Fibroblast of pulmonary artery (primary cell): ENCODE measurements at regions not wholly inside any gene's neighbourhood (a gene's known extent, or its start where the extent isn't known, plus 50 kb on each side); places are given as distances from the start of the nearest gene placed in this dataset.

ENCODE experiments used
- DNase-seq: peaks from one replicate; pipeline ENCODE4 v3.0.0-alpha.2; 2010; ENCODE audit warnings: low read depth
- H3K4me3 ChIP-seq: replicated peaks from 2 replicates; pipeline ENCODE4 v1.5.1; 2011; ENCODE audit warnings: low read depth, mild to moderate bottlenecking, control low read depth, low read length, moderate library complexity
- CTCF ChIP-seq: IDR thresholded peaks from 2 replicates; pipeline ENCODE4 v1.5.1; 2011; ENCODE audit warnings: mild to moderate bottlenecking, control low read depth, low read length, inconsistent platforms; ENCODE audit errors: missing control alignments

- H3K4me3 ChIP-seq: no peak overlapping the region
- DNase-seq: no peak
- TF ChIP-seq CTCF: no peak
Observed at GRCh38 chr2:84041506-84041905, 417.6 kb downstream of the SUCLG1 start.

- no peak for TF ChIP-seq CTCF
- H3K4me3 ChIP-seq: no peak overlapping the region
- no peak for DNase-seq
Observed at GRCh38 chr2:84040281-84040680, 418.8 kb downstream of the SUCLG1 start.

GRCh38 chr2:84038866-84039265, 420.2 kb downstream of the SUCLG1 start:
- DNase-seq: no peak

GRCh38 chr2:84033347-84033974, 425.6 kb downstream of the SUCLG1 start:
- TF ChIP-seq CTCF: no peak
- H3K4me3 ChIP-seq: no peak overlapping the region

More at GRCh38 chr2:84038866-84039265, 420.2 kb downstream of the SUCLG1 start:
- no peak for TF ChIP-seq CTCF
- no peak overlapping the region for H3K4me3 ChIP-seq

GRCh38 chr2:84031312-84032050, 427.6 kb downstream of the SUCLG1 start:
- DNase-seq: no peak
- no peak for TF ChIP-seq CTCF
- no peak overlapping the region for H3K4me3 ChIP-seq

More at GRCh38 chr2:84033347-84033974, 425.6 kb downstream of the SUCLG1 start:
- no peak for DNase-seq

GRCh38 chr2:84029903-84030575, 429.0 kb downstream of the SUCLG1 start:
- TF ChIP-seq CTCF: no peak
- no peak for DNase-seq
- H3K4me3 ChIP-seq: no peak overlapping the region
